PC-3 (cell line): ENCODE measurements at regions not wholly inside any gene's neighbourhood (a gene's known extent, or its start where the extent isn't known, plus 50 kb on each side); places are given as distances from the start of the nearest gene placed in this dataset.

Experiments used
- CTCF ChIP-seq: fragments of 300-600 bp; sonication (generic); conservative IDR thresholded peaks from 2 replicates; pipeline ENCODE4 v1.5.1; 2017; ENCODE audit warnings: antibody characterized with exemption, low read depth, mild to moderate bottlenecking, low read length
- EZH2 ChIP-seq: fragments of 300-600 bp; sonication (generic); IDR thresholded peaks from one replicate; pipeline ENCODE4 v1.6.1; 2017; ENCODE audit warnings: antibody characterized with exemption, mild to moderate bottlenecking, low read length; ENCODE audit not compliant: unreplicated experiment

DNA sequence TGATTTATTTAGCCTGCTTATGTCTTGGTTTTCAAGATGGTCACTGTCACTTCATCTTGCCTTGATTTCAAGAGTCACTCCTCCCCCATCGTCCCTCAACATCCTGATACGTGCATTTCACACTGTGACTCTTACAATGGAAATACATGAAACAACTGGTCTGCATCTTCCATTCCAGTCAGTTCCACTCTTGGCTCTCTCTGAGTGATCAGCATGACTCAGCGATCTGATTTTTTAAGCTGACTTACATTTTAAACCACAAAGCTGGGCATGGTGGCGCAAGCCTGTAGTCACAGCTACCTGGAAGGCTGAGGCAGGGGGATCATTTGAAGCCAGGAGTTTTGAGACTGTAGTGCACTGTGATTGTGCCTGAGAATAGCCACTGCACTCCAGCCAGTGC lies 271.2 kb upstream of the ROPN1 start:
- no peak for TF ChIP-seq CTCF
- TF ChIP-seq EZH2, result no peak
